ENCODE measurements at regions not wholly inside any gene's neighbourhood (a gene's known extent, or its start where the extent isn't known, plus 50 kb on each side); places are given as distances from the start of the nearest gene placed in this dataset.

- TF ChIP-seq, protein P1, sequence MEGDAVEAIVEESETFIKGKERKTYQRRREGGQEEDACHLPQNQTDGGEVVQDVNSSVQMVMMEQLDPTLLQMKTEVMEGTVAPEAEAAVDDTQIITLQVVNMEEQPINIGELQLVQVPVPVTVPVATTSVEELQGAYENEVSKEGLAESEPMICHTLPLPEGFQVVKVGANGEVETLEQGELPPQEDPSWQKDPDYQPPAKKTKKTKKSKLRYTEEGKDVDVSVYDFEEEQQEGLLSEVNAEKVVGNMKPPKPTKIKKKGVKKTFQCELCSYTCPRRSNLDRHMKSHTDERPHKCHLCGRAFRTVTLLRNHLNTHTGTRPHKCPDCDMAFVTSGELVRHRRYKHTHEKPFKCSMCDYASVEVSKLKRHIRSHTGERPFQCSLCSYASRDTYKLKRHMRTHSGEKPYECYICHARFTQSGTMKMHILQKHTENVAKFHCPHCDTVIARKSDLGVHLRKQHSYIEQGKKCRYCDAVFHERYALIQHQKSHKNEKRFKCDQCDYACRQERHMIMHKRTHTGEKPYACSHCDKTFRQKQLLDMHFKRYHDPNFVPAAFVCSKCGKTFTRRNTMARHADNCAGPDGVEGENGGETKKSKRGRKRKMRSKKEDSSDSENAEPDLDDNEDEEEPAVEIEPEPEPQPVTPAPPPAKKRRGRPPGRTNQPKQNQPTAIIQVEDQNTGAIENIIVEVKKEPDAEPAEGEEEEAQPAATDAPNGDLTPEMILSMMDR (IDR thresholded peaks at IDR 0.05), result no peak
- TF ChIP-seq POLR2A (IDR thresholded peaks at IDR 0.05), result no peak
Observed at GRCh38 chr10:61262486-61263261, 190.5 kb downstream of the TMEM26 start.

Data from uterus (tissue), 2 donors.